K562 (cell line): ENCODE measurements at regions not wholly inside any gene's neighbourhood (a gene's known extent, or its start where the extent isn't known, plus 50 kb on each side); places are given as distances from the start of the nearest gene placed in this dataset.

ENCODE experiments used
- ATAC-seq: fragments of 200-7000 bp; cut with Tn5 transposase; 3 replicates; pipeline ENCODE4 v1.9.1; 2020; ENCODE audit warnings: moderate library complexity
- BruUV-seq: library from RNA; stranded (reverse); fragments of 400-500 nt; replicated peaks from 2 replicates; lab custom pipeline; 2021; lab: Mats Ljungman, UMichigan
- CTCF ChIA-PET: fragments of 300-600 bp; formaldehyde crosslinking; extraction: SDS; loops from one replicate; lab custom pipeline; 2021; ENCODE audit warnings: low intra/inter-chr PET ratio; lab: Yijun Ruan, JAX
- POLR2A ChIA-PET: fragments of 300-600, 350-650 bp; sonication (Branson Sonifier 250); formaldehyde crosslinking; extraction: SDS; loops from one replicate; lab custom pipeline; 2021; ENCODE audit warnings: antibody characterized with exemption, inconsistent platforms; lab: Yijun Ruan, JAX
- DNase-seq, 4 experiments: peaks; one replicate each; pipeline versions ENCODE4 v3.0.0 to v3.0.0-alpha.2; 2011 to 2018; ENCODE audit warnings: low spot score in 3 of 4, mixed read lengths in 3 of 4; ENCODE audit errors: extremely low read depth in 1 of 4
- FAIRE-seq: peaks from 2 replicates; lab custom pipeline; 2011; peaks lifted over from hg19 to GRCh38; lab: Jason Lieb, UNC
- H2AFZ ChIP-seq: 2 replicates; pipeline ENCODE4 v1.6.0; 2011; ENCODE audit warnings: low read depth, low read length, control low read depth, inconsistent platforms
- H3K27ac ChIP-seq: fragments of 200-600 bp; 3 replicates; pipeline ENCODE4 v1.8.0; 2011; ENCODE audit warnings: low read depth, mild to moderate bottlenecking, control low read depth, inconsistent platforms, low read length, moderate library complexity, mixed read lengths; ENCODE audit errors: extremely low read depth
- H3K27me3 ChIP-seq, 2 experiments: fragments of 300-600 bp in 1 of 2; 2 replicates in 1 of 2; 3 replicates in 1 of 2; pipeline versions ENCODE4 v1.6.0 to v1.8.0; 2011; ENCODE audit warnings: inconsistent platforms in 2 of 2, low read length in 2 of 2, mild to moderate bottlenecking in 1 of 2, mixed read lengths in 1 of 2, moderate library complexity in 1 of 2; ENCODE audit not compliant: control insufficient read depth in 2 of 2, insufficient read depth in 2 of 2
- H3K36me3 ChIP-seq: fragments of 300-600 bp; 3 replicates; pipeline ENCODE4 v1.8.0; 2011; ENCODE audit warnings: mild to moderate bottlenecking, low read length, inconsistent platforms; ENCODE audit not compliant: control insufficient read depth, insufficient read depth
- H3K4me1 ChIP-seq, 2 experiments: fragments of 200-600 bp in 1 of 2; replicated peaks in 1 of 2; 2 replicates in 1 of 2; 3 replicates in 1 of 2; pipeline versions ENCODE4 v1.5.1 to v1.8.0; 2011; ENCODE audit warnings: inconsistent platforms in 2 of 2, low read length in 2 of 2, mild to moderate bottlenecking in 1 of 2, mixed read lengths in 1 of 2, moderate library complexity in 1 of 2; ENCODE audit not compliant: control insufficient read depth in 2 of 2, insufficient read depth in 2 of 2
- H3K4me2 ChIP-seq: 2 replicates; pipeline ENCODE4 v1.6.1; 2011; ENCODE audit warnings: low read length, control low read depth, inconsistent platforms, mixed read lengths; ENCODE audit not compliant: insufficient read depth
- H3K4me3 ChIP-seq: fragments of 200-600 bp; sonication (generic), shearing (Covaris generic); 2 replicates; pipeline ENCODE4 v1.5.1; 2016; ENCODE audit warnings: control low read depth, inconsistent platforms
- H3K79me2 ChIP-seq: fragments of 200-600 bp; 3 replicates; pipeline ENCODE4 v1.8.0; 2011; ENCODE audit warnings: low read length, inconsistent platforms; ENCODE audit not compliant: control insufficient read depth, insufficient read depth
- H3K9ac ChIP-seq, 2 experiments: 2 replicates each; pipeline versions ENCODE4 v1.6.0 to v1.6.1; 2011; ENCODE audit warnings: low read depth in 2 of 2, low read length in 2 of 2, control low read depth in 1 of 2, inconsistent platforms in 1 of 2, mild to moderate bottlenecking in 1 of 2, mixed read lengths in 1 of 2; ENCODE audit not compliant: insufficient read depth in 1 of 2
- H3K9me1 ChIP-seq: one replicate; pipeline ENCODE4 v1.6.0; 2011; ENCODE audit warnings: inconsistent platforms, mild to moderate bottlenecking, low read length, moderate library complexity; ENCODE audit not compliant: control insufficient read depth, insufficient read depth
- H3K9me3 ChIP-seq: replicated peaks from 2 replicates; pipeline ENCODE4 v1.5.1; 2011; ENCODE audit warnings: low read depth, low read length, inconsistent platforms; ENCODE audit not compliant: control insufficient read depth, insufficient read depth
- H4K20me1 ChIP-seq: replicated peaks from 2 replicates; pipeline ENCODE4 v1.6.1; 2011; ENCODE audit warnings: low read length, inconsistent platforms, mixed read lengths; ENCODE audit not compliant: control insufficient read depth, insufficient read depth
- BACH1 ChIP-seq: fragments of 200-800 bp; sonication (Bioruptor generic); IDR thresholded peaks from 2 replicates; pipeline ENCODE4 v1.6.1; 2016; ENCODE audit warnings: missing genetic modification characterization, missing compliant biosample characterization
- CC2D1A ChIP-seq: fragments of 450-650 bp; IDR thresholded peaks from 2 replicates; pipeline ENCODE4 v1.6.1; 2017; ENCODE audit warnings: mild to moderate bottlenecking
- CREM ChIP-seq: IDR thresholded peaks from 2 replicates; pipeline ENCODE4 v1.6.1; 2014; ENCODE audit warnings: antibody characterized with exemption, low read depth
- GATA2 ChIP-seq: sonication (generic); formaldehyde crosslinking; IDR thresholded peaks from 2 replicates; pipeline ENCODE4 v1.4.0; 2020; ENCODE audit warnings: mild to moderate bottlenecking, missing genetic modification reagents
- MEIS2 ChIP-seq: fragments of 450-650 bp; IDR thresholded peaks from 2 replicates; pipeline ENCODE4 v1.6.1; 2014; ENCODE audit warnings: mild to moderate bottlenecking; ENCODE audit not compliant: partially characterized antibody
- NFE2L1 ChIP-seq: fragments of 450-650 bp; IDR thresholded peaks from 2 replicates; pipeline ENCODE4 v1.6.1; 2016; ENCODE audit warnings: missing genetic modification characterization, low read depth, mild to moderate bottlenecking, missing compliant biosample characterization, moderate library complexity, borderline replicate concordance
- NR3C1 ChIP-seq: sonication (generic); formaldehyde crosslinking; IDR thresholded peaks from 2 replicates; pipeline ENCODE4 v1.8.1; 2022; ENCODE audit warnings: missing genetic modification reagents
- TOE1 ChIP-seq, 2 experiments: fragments of 450-650 bp in 1 of 2; sonication (generic) in 1 of 2; formaldehyde crosslinking in 1 of 2; IDR thresholded peaks; 2 replicates each; pipeline versions ENCODE4 v1.7.1 to v1.8.0; 2016 to 2022; ENCODE audit warnings: borderline replicate concordance in 2 of 2, mild to moderate bottlenecking in 2 of 2, antibody characterized with exemption in 1 of 2, inconsistent platforms in 1 of 2, low read depth in 1 of 2, missing genetic modification reagents in 1 of 2, moderate library complexity in 1 of 2
- U2AF2 ChIP-seq: fragments of 200-400 bp; formaldehyde crosslinking; optimal IDR thresholded peaks from 2 replicates; pipeline ENCODE3; 2017; ENCODE audit warnings: low read depth, mild to moderate bottlenecking, low read length
- ZBTB17 ChIP-seq: fragments of 450-650 bp; formaldehyde crosslinking; IDR thresholded peaks from 2 replicates; pipeline ENCODE4 v1.4.0; 2020; ENCODE audit warnings: mild to moderate bottlenecking
- WGBS: fragments of 100-300 bp; shearing (Covaris generic); methylation state at CpG from one replicate; pipeline ENCODE4 v1.1.6; 2016; ENCODE audit warnings: low coverage, mixed read lengths; ENCODE audit not compliant: insufficient coverage; ENCODE audit errors: missing lambda C conversion rate; 5-methylcytosine and 5-hydroxymethylcytosine counted together
- in situ Hi-C: fragments of 300-500 bp; cut with MboI; formaldehyde crosslinking; loops from 4 replicates; pipeline ENCODE4 v1.15.0; 2018; ENCODE audit warnings: inconsistent platforms, mixed read lengths
- intact Hi-C: fragments of 100-400 bp; cut with micrococcal nuclease; formaldehyde crosslinking; loops from 2 replicates; pipeline ENCODE4 v1.14.2; 2022
- TF ChIP-seq, protein P1 (sequence below): fragments of 450-650 bp; IDR thresholded peaks from 2 replicates; pipeline ENCODE4 v1.6.1; 2016; ENCODE audit warnings: low read depth, mild to moderate bottlenecking, moderate library complexity
- TF ChIP-seq, protein P2 (sequence below): sonication (generic); formaldehyde crosslinking; IDR thresholded peaks from 2 replicates; pipeline ENCODE4 v1.8.0; 2022; ENCODE audit warnings: missing genetic modification reagents, mild to moderate bottlenecking, borderline replicate concordance
- TF ChIP-seq, protein P3 (sequence below): fragments of 250-450 bp; sonication (Bioruptor Pico); IDR thresholded peaks from 2 replicates; pipeline ENCODE4 v1.4.0; 2020
- TF ChIP-seq, protein P4 (sequence below): sonication (generic); formaldehyde crosslinking; IDR thresholded peaks from 2 replicates; pipeline ENCODE4 v1.8.1; 2023; ENCODE audit warnings: mild to moderate bottlenecking, missing genetic modification reagents
- TF ChIP-seq, protein P5 (sequence below): sonication (generic); formaldehyde crosslinking; IDR thresholded peaks from 2 replicates; pipeline ENCODE4 v1.8.1; 2023; ENCODE audit warnings: mild to moderate bottlenecking, missing genetic modification reagents

DNA sequence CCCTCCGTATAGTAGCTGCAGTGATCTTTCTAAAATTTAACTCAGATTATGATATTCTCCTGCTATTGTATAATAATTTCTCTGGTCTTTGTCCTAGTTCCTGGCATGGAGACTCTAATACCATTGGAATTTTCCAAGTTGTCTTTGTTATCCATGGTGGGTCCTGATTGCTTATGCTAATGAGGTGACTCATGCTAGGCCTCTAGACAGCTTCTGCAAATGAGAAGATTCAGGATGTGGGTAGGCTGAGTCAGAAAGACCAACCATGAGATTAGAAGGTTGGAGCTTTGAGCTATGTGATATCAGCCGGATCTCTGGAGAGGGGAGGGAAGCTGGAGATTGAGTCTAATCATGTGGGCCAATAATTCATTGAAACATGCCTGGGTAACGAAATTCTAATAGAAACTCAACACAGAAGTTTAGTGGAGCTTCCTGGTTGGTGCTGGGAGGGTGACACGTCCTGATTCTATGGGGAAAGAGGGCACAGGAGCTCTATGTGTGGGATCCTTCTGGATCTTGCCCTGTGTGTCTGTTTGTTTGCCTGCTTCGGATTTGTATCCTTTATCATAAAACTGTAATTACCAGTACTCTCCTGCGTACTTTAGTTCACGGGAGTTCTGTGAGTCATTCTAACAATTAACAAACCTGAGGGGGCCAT, 73.2 kb upstream of the CNIH3 start:
- ChIA-PET CTCF (no interaction called here), POLR2A (interaction anchor here (0.6 to 1.2 kb wide), 2 partner anchors 146 to 220 kb away, joined by 3 to 5 read pairs; no protein-coding TSS in a partner anchor)
- Histone ChIP-seq H2AFZ (no peak overlapping the region), H3K9me1 (no peaks in the 10 kb centered on the region), H3K9me3 (no peaks in the 10 kb centered on the region), H3K27ac (0 out of 3 replicates have a peak overlapping the region, but pooled peaks have one; percentile 21), H3K4me2 (peak overlapping the region; percentile 20; the same call in 1 of the 2 replicates), H3K79me2 (no peaks in the 10 kb centered on the region), H3K4me3 (no peak overlapping the region), H3K9ac (no peak overlapping the region), H3K36me3 (no peaks in the 10 kb centered on the region), H3K27me3 (peaks cover 2 to 14% of the 10 kb centered on the region in 2 experiments; a peak in 2 of 5 replicates), H4K20me1 (no peaks in the 10 kb centered on the region), H3K4me1 (peaks cover 0 to 34% of the 10 kb centered on the region in 2 experiments; a peak in 3 of 5 replicates)
- in situ Hi-C loops, result no loop called here
- FAIRE-seq (peak; percentile 78), ATAC-seq (peak; percentile 90), DNase-seq (peak in 3 of 4 experiments; percentile 19 to 74 (median 66))
- intact Hi-C loops, result no loop called here
- BruUV-seq, result no TSS peak
- 3% methylated on average over 7 of the region's 7 CpGs for WGBS
- TF ChIP-seq NFE2L1 (tag) (no peak), MEIS2 (peak; percentile 64), CREM (peak; percentile 51), GATA2 (CRISPR knock-in tag) (peak; percentile 71; the same call in 1 of the 2 replicates), BACH1 (tag) (peak; percentile 65; the same call in 1 of the 2 replicates), NR3C1 (no peak), TOE1 (IDR thresholded peaks at IDR 0.05; ENCODE audit: borderline replicate concordance) (no peak), TOE1 (CRISPR knock-in tag; IDR thresholded peaks at IDR 0.05; ENCODE audit: borderline replicate concordance, low read depth) (no peak), CC2D1A (no peak), U2AF2 (no peak), ZBTB17 (CRISPR knock-in tag) (no peak)
- TF ChIP-seq, protein P1, sequence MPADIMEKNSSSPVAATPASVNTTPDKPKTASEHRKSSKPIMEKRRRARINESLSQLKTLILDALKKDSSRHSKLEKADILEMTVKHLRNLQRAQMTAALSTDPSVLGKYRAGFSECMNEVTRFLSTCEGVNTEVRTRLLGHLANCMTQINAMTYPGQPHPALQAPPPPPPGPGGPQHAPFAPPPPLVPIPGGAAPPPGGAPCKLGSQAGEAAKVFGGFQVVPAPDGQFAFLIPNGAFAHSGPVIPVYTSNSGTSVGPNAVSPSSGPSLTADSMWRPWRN, result 0 out of 2 replicates have a peak, but pooled peaks have one; percentile 33
- TF ChIP-seq, protein P2, sequence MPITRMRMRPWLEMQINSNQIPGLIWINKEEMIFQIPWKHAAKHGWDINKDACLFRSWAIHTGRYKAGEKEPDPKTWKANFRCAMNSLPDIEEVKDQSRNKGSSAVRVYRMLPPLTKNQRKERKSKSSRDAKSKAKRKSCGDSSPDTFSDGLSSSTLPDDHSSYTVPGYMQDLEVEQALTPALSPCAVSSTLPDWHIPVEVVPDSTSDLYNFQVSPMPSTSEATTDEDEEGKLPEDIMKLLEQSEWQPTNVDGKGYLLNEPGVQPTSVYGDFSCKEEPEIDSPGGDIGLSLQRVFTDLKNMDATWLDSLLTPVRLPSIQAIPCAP (CRISPR knock-in tag), result no peak
- TF ChIP-seq, protein P3, sequence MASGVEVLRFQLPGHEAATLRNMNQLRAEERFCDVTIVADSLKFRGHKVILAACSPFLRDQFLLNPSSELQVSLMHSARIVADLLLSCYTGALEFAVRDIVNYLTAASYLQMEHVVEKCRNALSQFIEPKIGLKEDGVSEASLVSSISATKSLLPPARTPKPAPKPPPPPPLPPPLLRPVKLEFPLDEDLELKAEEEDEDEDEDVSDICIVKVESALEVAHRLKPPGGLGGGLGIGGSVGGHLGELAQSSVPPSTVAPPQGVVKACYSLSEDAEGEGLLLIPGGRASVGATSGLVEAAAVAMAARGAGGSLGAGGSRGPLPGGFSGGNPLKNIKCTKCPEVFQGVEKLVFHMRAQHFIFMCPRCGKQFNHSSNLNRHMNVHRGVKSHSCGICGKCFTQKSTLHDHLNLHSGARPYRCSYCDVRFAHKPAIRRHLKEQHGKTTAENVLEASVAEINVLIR (CRISPR knock-in tag), result no peak
- TF ChIP-seq, protein P4, sequence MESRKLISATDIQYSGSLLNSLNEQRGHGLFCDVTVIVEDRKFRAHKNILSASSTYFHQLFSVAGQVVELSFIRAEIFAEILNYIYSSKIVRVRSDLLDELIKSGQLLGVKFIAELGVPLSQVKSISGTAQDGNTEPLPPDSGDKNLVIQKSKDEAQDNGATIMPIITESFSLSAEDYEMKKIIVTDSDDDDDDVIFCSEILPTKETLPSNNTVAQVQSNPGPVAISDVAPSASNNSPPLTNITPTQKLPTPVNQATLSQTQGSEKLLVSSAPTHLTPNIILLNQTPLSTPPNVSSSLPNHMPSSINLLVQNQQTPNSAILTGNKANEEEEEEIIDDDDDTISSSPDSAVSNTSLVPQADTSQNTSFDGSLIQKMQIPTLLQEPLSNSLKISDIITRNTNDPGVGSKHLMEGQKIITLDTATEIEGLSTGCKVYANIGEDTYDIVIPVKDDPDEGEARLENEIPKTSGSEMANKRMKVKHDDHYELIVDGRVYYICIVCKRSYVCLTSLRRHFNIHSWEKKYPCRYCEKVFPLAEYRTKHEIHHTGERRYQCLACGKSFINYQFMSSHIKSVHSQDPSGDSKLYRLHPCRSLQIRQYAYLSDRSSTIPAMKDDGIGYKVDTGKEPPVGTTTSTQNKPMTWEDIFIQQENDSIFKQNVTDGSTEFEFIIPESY (CRISPR knock-in tag), result no peak
- TF ChIP-seq, protein P5, sequence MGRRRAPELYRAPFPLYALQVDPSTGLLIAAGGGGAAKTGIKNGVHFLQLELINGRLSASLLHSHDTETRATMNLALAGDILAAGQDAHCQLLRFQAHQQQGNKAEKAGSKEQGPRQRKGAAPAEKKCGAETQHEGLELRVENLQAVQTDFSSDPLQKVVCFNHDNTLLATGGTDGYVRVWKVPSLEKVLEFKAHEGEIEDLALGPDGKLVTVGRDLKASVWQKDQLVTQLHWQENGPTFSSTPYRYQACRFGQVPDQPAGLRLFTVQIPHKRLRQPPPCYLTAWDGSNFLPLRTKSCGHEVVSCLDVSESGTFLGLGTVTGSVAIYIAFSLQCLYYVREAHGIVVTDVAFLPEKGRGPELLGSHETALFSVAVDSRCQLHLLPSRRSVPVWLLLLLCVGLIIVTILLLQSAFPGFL (CRISPR knock-in tag), result no peak
